CD4-positive, CD25-positive, alpha-beta regulatory T cell (primary cell): ENCODE measurements at regions not wholly inside any gene's neighbourhood (a gene's known extent, or its start where the extent isn't known, plus 50 kb on each side); places are given as distances from the start of the nearest gene placed in this dataset.

Experiments used
- ATAC-seq, 2 donors: fragments of 150-1000 bp; cut with Tn5 transposase; one replicate each; pipeline ENCODE4 v1.10.0; 2021; ENCODE audit warnings: low read depth in 2 of 2, moderate number of reproducible peaks in 2 of 2, moderate library complexity in 1 of 2
- DNase-seq, 3 donors: peaks; one replicate each; pipeline versions ENCODE4 v3.0.0 to v3.0.0-alpha.2; 2012 to 2022; ENCODE audit warnings: mixed read lengths in 1 of 3
- H3K27ac ChIP-seq: one replicate; pipeline ENCODE4 v1.7.0; 2013; ENCODE audit warnings: mild to moderate bottlenecking, low read length; ENCODE audit not compliant: insufficient read depth, poor library complexity, severe bottlenecking
- H3K27me3 ChIP-seq: one replicate; pipeline ENCODE4 v1.7.0; 2013; ENCODE audit warnings: low read length; ENCODE audit not compliant: control insufficient read depth, insufficient read depth
- H3K36me3 ChIP-seq: one replicate; pipeline ENCODE4 v1.7.0; 2013; ENCODE audit warnings: mild to moderate bottlenecking, low read length, moderate library complexity; ENCODE audit not compliant: control insufficient read depth, insufficient read depth
- H3K4me1 ChIP-seq: 2 replicates; pipeline ENCODE4 v1.7.0; 2013; ENCODE audit warnings: mild to moderate bottlenecking, low read length; ENCODE audit not compliant: insufficient read depth, control insufficient read depth, poor library complexity, severe bottlenecking
- H3K4me3 ChIP-seq: one replicate; pipeline ENCODE4 v1.7.0; 2013; ENCODE audit warnings: low read depth, mild to moderate bottlenecking, low read length, moderate library complexity
- H3K9me3 ChIP-seq, 2 experiments: 1 replicate in 1 of 2; 2 replicates in 1 of 2; pipeline ENCODE4 v1.7.0; 2013; ENCODE audit warnings: low read length in 2 of 2, mild to moderate bottlenecking in 1 of 2, moderate library complexity in 1 of 2; ENCODE audit not compliant: control insufficient read depth in 2 of 2
- H3K27ac Mint-ChIP-seq, 3 donors: one replicate each; pipeline ENCODE4 v1.8.0; 2020 to 2022; ENCODE audit warnings: mild to moderate bottlenecking in 3 of 3, mixed read lengths in 3 of 3, moderate library complexity in 2 of 3
- H3K27me3 Mint-ChIP-seq: one replicate; pipeline ENCODE4 v1.8.0; 2022; ENCODE audit warnings: mild to moderate bottlenecking, mixed read lengths
- H3K36me3 Mint-ChIP-seq: one replicate; pipeline ENCODE4 v1.8.0; 2020; ENCODE audit warnings: mixed read lengths
- H3K4me1 Mint-ChIP-seq, 4 donors: one replicate each; pipeline ENCODE4 v1.8.0; 2020 to 2022; ENCODE audit warnings: mixed read lengths in 4 of 4, mild to moderate bottlenecking in 1 of 4
- H3K4me3 Mint-ChIP-seq, 4 donors: one replicate each; pipeline ENCODE4 v1.8.0; 2020 to 2022; ENCODE audit warnings: mild to moderate bottlenecking in 4 of 4, mixed read lengths in 4 of 4, moderate library complexity in 3 of 4
- H3K9me3 Mint-ChIP-seq, 7 donors: one replicate each; pipeline ENCODE4 v1.8.0; 2020 to 2022; ENCODE audit warnings: mixed read lengths in 7 of 7, mild to moderate bottlenecking in 3 of 7, moderate library complexity in 2 of 7

GRCh38 chr10:105989995-105990394 lies 1174.5 kb downstream of the SORCS1 start:
- no peaks in the 10 kb centered on the region for H3K9me3 ChIP-seq
- no peak overlapping the region for H3K4me3 ChIP-seq
- no peaks in the 10 kb centered on the region for H3K36me3 ChIP-seq
- DNase-seq (no peak), ATAC-seq (no peak)
- no peak overlapping the region for H3K27ac ChIP-seq
- Mint-ChIP-seq H3K9me3 (peaks cover 2 to 8% (median 3%) of the 10 kb centered on the region in 7 donors), H3K4me1 (no peaks in the 10 kb centered on the region), H3K4me3 (no peak overlapping the region), H3K27me3 (no peaks in the 10 kb centered on the region), H3K27ac (no peak overlapping the region), H3K36me3 (no peaks in the 10 kb centered on the region)
- no peaks in the 10 kb centered on the region for H3K27me3 ChIP-seq
- no peaks in the 10 kb centered on the region for H3K4me1 ChIP-seq

- DNase-seq, result no peak
- H3K27me3 ChIP-seq, result no peaks in the 10 kb centered on the region
- H3K4me1 ChIP-seq, result no peaks in the 10 kb centered on the region
- no peak overlapping the region for H3K27ac Mint-ChIP-seq
- H3K9me3 ChIP-seq, result no peaks in the 10 kb centered on the region
- H3K9me3 Mint-ChIP-seq, result peaks cover 2 to 8% (median 3%) of the 10 kb centered on the region in 7 donors
- no peak overlapping the region for H3K4me3 ChIP-seq
- H3K4me3 Mint-ChIP-seq, result no peak overlapping the region
- no peaks in the 10 kb centered on the region for H3K27me3 Mint-ChIP-seq
- ATAC-seq, result no peak
- no peak overlapping the region for H3K27ac ChIP-seq
- no peaks in the 10 kb centered on the region for H3K36me3 Mint-ChIP-seq
- H3K36me3 ChIP-seq, result no peaks in the 10 kb centered on the region
- no peaks in the 10 kb centered on the region for H3K4me1 Mint-ChIP-seq
Observed at GRCh38 chr10:105988848-105989247, 1175.7 kb downstream of the SORCS1 start.

- ATAC-seq, result no peak
- Mint-ChIP-seq H3K9me3 (peaks cover 0 to 9% (median 4%) of the 10 kb centered on the region in 7 donors), H3K27me3 (no peaks in the 10 kb centered on the region), H3K36me3 (no peaks in the 10 kb centered on the region), H3K4me3 (no peak overlapping the region), H3K27ac (no peak overlapping the region), H3K4me1 (no peaks in the 10 kb centered on the region)
- Histone ChIP-seq H3K27me3 (no peaks in the 10 kb centered on the region), H3K36me3 (no peaks in the 10 kb centered on the region), H3K27ac (no peak overlapping the region), H3K4me3 (no peak overlapping the region), H3K4me1 (no peaks in the 10 kb centered on the region), H3K9me3 (no peaks in the 10 kb centered on the region)
- no peak for DNase-seq
Observed at GRCh38 chr10:105986912-105987635, 1177.4 kb downstream of the SORCS1 start.

GRCh38 chr10:105986486-105986885 lies 1178.0 kb downstream of the SORCS1 start:
- Histone ChIP-seq H3K4me1 (no peaks in the 10 kb centered on the region), H3K9me3 (no peaks in the 10 kb centered on the region), H3K36me3 (no peaks in the 10 kb centered on the region), H3K27me3 (no peaks in the 10 kb centered on the region), H3K27ac (no peak overlapping the region), H3K4me3 (no peak overlapping the region)
- Mint-ChIP-seq H3K27me3 (no peaks in the 10 kb centered on the region), H3K4me3 (no peak overlapping the region), H3K27ac (no peak overlapping the region), H3K9me3 (peaks cover 0 to 13% (median 5%) of the 10 kb centered on the region in 7 donors), H3K36me3 (no peaks in the 10 kb centered on the region), H3K4me1 (no peaks in the 10 kb centered on the region)
- no peak for ATAC-seq
- DNase-seq, result no peak

GRCh38 chr10:105982735-105983134 lies 1181.8 kb downstream of the SORCS1 start:
- H3K4me3 ChIP-seq, result no peak overlapping the region
- Mint-ChIP-seq H3K9me3 (peaks cover 0 to 12% (median 5%) of the 10 kb centered on the region in 7 donors), H3K36me3 (no peaks in the 10 kb centered on the region), H3K27ac (no peak overlapping the region), H3K27me3 (no peaks in the 10 kb centered on the region), H3K4me1 (no peaks in the 10 kb centered on the region), H3K4me3 (no peak overlapping the region)
- H3K27me3 ChIP-seq, result no peaks in the 10 kb centered on the region
- H3K36me3 ChIP-seq, result no peaks in the 10 kb centered on the region
- no peaks in the 10 kb centered on the region for H3K4me1 ChIP-seq
- ATAC-seq, result no peak
- no peak overlapping the region for H3K27ac ChIP-seq
- DNase-seq, result no peak
- H3K9me3 ChIP-seq, result no peaks in the 10 kb centered on the region

- H3K4me3 ChIP-seq, result no peak overlapping the region
- no peaks in the 10 kb centered on the region for H3K27me3 ChIP-seq
- no peak overlapping the region for H3K27ac ChIP-seq
- Mint-ChIP-seq H3K4me3 (no peak overlapping the region), H3K4me1 (no peaks in the 10 kb centered on the region), H3K27me3 (no peaks in the 10 kb centered on the region), H3K27ac (no peak overlapping the region), H3K9me3 (peaks cover 0 to 13% (median 4%) of the 10 kb centered on the region in 7 donors), H3K36me3 (no peaks in the 10 kb centered on the region)
- no peaks in the 10 kb centered on the region for H3K36me3 ChIP-seq
- no peak for DNase-seq
- H3K9me3 ChIP-seq, result no peaks in the 10 kb centered on the region
- ATAC-seq, result no peak
- no peaks in the 10 kb centered on the region for H3K4me1 ChIP-seq
Observed at GRCh38 chr10:105981679-105982078, 1182.8 kb downstream of the SORCS1 start.

GRCh38 chr10:105974803-105975456 lies 1189.6 kb downstream of the SORCS1 start:
- Histone ChIP-seq H3K36me3 (no peaks in the 10 kb centered on the region), H3K27me3 (no peaks in the 10 kb centered on the region), H3K9me3 (no peaks in the 10 kb centered on the region), H3K4me1 (no peaks in the 10 kb centered on the region), H3K4me3 (no peak overlapping the region), H3K27ac (no peak overlapping the region)
- H3K27ac Mint-ChIP-seq, result peak overlapping the region in 1 of 3 donors; percentile 23
- peaks cover 0 to 5% (median 0%) of the 10 kb centered on the region in 7 donors for H3K9me3 Mint-ChIP-seq
- DNase-seq, result no peak
- H3K4me3 Mint-ChIP-seq, result no peak overlapping the region
- H3K4me1 Mint-ChIP-seq, result no peaks in the 10 kb centered on the region
- no peaks in the 10 kb centered on the region for H3K36me3 Mint-ChIP-seq
- no peak for ATAC-seq
- H3K27me3 Mint-ChIP-seq, result no peaks in the 10 kb centered on the region

GRCh38 chr10:105973902-105974301 lies 1190.6 kb downstream of the SORCS1 start:
- Mint-ChIP-seq H3K36me3 (no peaks in the 10 kb centered on the region), H3K27ac (no peak overlapping the region), H3K27me3 (no peaks in the 10 kb centered on the region), H3K4me3 (no peak overlapping the region), H3K4me1 (no peaks in the 10 kb centered on the region), H3K9me3 (peaks cover 0 to 7% (median 0%) of the 10 kb centered on the region in 7 donors)
- H3K36me3 ChIP-seq, result no peaks in the 10 kb centered on the region
- DNase-seq, result no peak
- ATAC-seq, result no peak
- H3K27me3 ChIP-seq, result no peaks in the 10 kb centered on the region
- no peak overlapping the region for H3K27ac ChIP-seq
- no peaks in the 10 kb centered on the region for H3K9me3 ChIP-seq
- H3K4me1 ChIP-seq, result no peaks in the 10 kb centered on the region
- H3K4me3 ChIP-seq, result no peak overlapping the region
